Spleen (tissue), 7 donors: ENCODE measurements at regions not wholly inside any gene's neighbourhood (a gene's known extent, or its start where the extent isn't known, plus 50 kb on each side); places are given as distances from the start of the nearest gene placed in this dataset.

Experiments
- CTCF ChIP-seq, 11 experiments: fragments of 200-600 bp in 7 of 11; fragments of 450-650 bp in 4 of 11; sonication (generic) in 4 of 11; IDR thresholded peaks in 8 of 11; conservative IDR thresholded peaks in 3 of 11; 1 replicate in 7 of 11; 2 replicates in 4 of 11; pipeline versions ENCODE4 v1.4.0 to v1.8.0; 2016 to 2021; ENCODE audit warnings: antibody characterized with exemption in 11 of 11, inconsistent platforms in 4 of 11, mild to moderate bottlenecking in 1 of 11
- POLR2A ChIP-seq, 3 donors: fragments of 450-650 bp; IDR thresholded peaks; one replicate each; pipeline ENCODE4 v1.5.1; 2017; ENCODE audit warnings: antibody characterized with exemption in 3 of 3, mild to moderate bottlenecking in 1 of 3
- donor health status: DM: no; HTN: no; CAD: no; lungs with moderate emphysema.
- donor health status: DM: no; HTN: no; CAD: no.
- donor health status: DM: no; HTN: no; CAD: no.

GRCh38 chr6:15941168-15941567 lies 187.7 kb upstream of the MYLIP start:
- TF ChIP-seq POLR2A (IDR thresholded peaks at IDR 0.05): no peak
- TF ChIP-seq CTCF (IDR thresholded peaks at IDR 0.05 in 8 of 11, conservative IDR thresholded peaks at IDR 0.05 in 3 of 11): no peak
